Neural progenitor cell (in vitro differentiated cells): ENCODE measurements at regions not wholly inside any gene's neighbourhood (a gene's known extent, or its start where the extent isn't known, plus 50 kb on each side); places are given as distances from the start of the nearest gene placed in this dataset.
A peak's percentile ranks its signal among the peaks of the same experiment; 100 is the strongest.

Experiments
- DNase-seq: peaks from one replicate; pipeline ENCODE4 v3.0.0-alpha.2; 2016; ENCODE audit warnings: low spot score
- H2AFZ ChIP-seq: fragments of 200-600 bp; sonication (generic); replicated peaks from 2 replicates; pipeline ENCODE4 v1.6.1; 2016; ENCODE audit warnings: antibody characterized with exemption
- H3F3A ChIP-seq: fragments of 200-600 bp; sonication (generic); 2 replicates; pipeline ENCODE4 v1.6.1; 2016; ENCODE audit warnings: antibody characterized with exemption, low read depth
- H3K27ac ChIP-seq: fragments of 200-600 bp; sonication (generic); 2 replicates; pipeline ENCODE4 v1.5.1; 2016; ENCODE audit warnings: mild to moderate bottlenecking
- H3K27me3 ChIP-seq: fragments of 200-600 bp; sonication (generic); 2 replicates; pipeline ENCODE4 v1.6.1; 2016; ENCODE audit warnings: mild to moderate bottlenecking, moderate library complexity
- H3K36me3 ChIP-seq: fragments of 200-600 bp; sonication (generic); 2 replicates; pipeline ENCODE4 v1.5.1; 2016
- H3K4me1 ChIP-seq: fragments of 200-600 bp; sonication (generic); 2 replicates; pipeline ENCODE4 v1.6.1; 2016; ENCODE audit warnings: mixed run types
- H3K4me2 ChIP-seq: fragments of 200-600 bp; sonication (generic); 2 replicates; pipeline ENCODE4 v1.6.1; 2016
- H3K4me3 ChIP-seq: fragments of 200-600 bp; sonication (generic); 2 replicates; pipeline ENCODE4 v1.5.1; 2016
- H3K79me2 ChIP-seq: fragments of 200-600 bp; sonication (generic); 2 replicates; pipeline ENCODE4 v1.6.1; 2016; ENCODE audit warnings: low read depth
- H3K9ac ChIP-seq: fragments of 200-600 bp; sonication (generic); 2 replicates; pipeline ENCODE4 v1.6.1; 2016
- H3K9me3 ChIP-seq: fragments of 200-600 bp; sonication (generic); 2 replicates; pipeline ENCODE4 v1.5.1; 2016; ENCODE audit warnings: low read depth
- H4K20me1 ChIP-seq: fragments of 200-600 bp; sonication (generic); 2 replicates; pipeline ENCODE4 v1.6.1; 2016; ENCODE audit warnings: low read depth
- H3K27ac Mint-ChIP-seq: 3 replicates; pipeline ENCODE4 v1.8.0; 2021; ENCODE audit warnings: mixed read lengths
- H3K27me3 Mint-ChIP-seq: 2 replicates; pipeline ENCODE4 v1.8.0; 2022; ENCODE audit warnings: low read depth, mild to moderate bottlenecking, inconsistent platforms, moderate library complexity, mixed read lengths; ENCODE audit not compliant: insufficient read depth
- H3K36me3 Mint-ChIP-seq: 3 replicates; pipeline ENCODE4 v1.8.0; 2021; ENCODE audit warnings: mixed read lengths
- H3K4me1 Mint-ChIP-seq: 3 replicates; pipeline ENCODE4 v1.8.0; 2021; ENCODE audit warnings: mixed read lengths
- H3K4me3 Mint-ChIP-seq: 3 replicates; pipeline ENCODE4 v1.8.0; 2021; ENCODE audit warnings: mild to moderate bottlenecking, moderate library complexity, mixed read lengths
- H3K9me3 Mint-ChIP-seq: 3 replicates; pipeline ENCODE4 v1.8.0; 2020; ENCODE audit warnings: mixed read lengths
- CTCF ChIP-seq: fragments of 200-600 bp; sonication (generic); IDR thresholded peaks from 2 replicates; pipeline ENCODE4 v1.5.1; 2017; ENCODE audit warnings: antibody characterized with exemption, mild to moderate bottlenecking
- EZH2 ChIP-seq: fragments of 200-600 bp; sonication (generic); IDR thresholded peaks from 2 replicates; pipeline ENCODE4 v1.6.1; 2017; ENCODE audit warnings: antibody characterized with exemption, mild to moderate bottlenecking, moderate library complexity
- EZH2phosphoT487 ChIP-seq: fragments of 200-600 bp; sonication (generic); IDR thresholded peaks from 2 replicates; pipeline ENCODE4 v1.6.1; 2017; ENCODE audit warnings: antibody characterized with exemption

GRCh38 chr7:25809441-25809840 is 342.6 kb upstream of the NFE2L3 start:
- no peak overlapping the region for H3K27ac Mint-ChIP-seq

GRCh38 chr7:25812086-25812850 is 339.7 kb upstream of the NFE2L3 start:
- no peak overlapping the region for H3K4me3 ChIP-seq
- DNase-seq, result no peak
- TF ChIP-seq CTCF (no peak), EZH2phosphoT487 (no peak), EZH2 (no peak)
- no peaks in the 10 kb centered on the region for H3K79me2 ChIP-seq
- no peak overlapping the region for H2AFZ ChIP-seq
- H3K4me1 ChIP-seq, result peaks cover under 1% of the 10 kb centered on the region
- H3K4me3 Mint-ChIP-seq, result no peak overlapping the region
- no peaks in the 10 kb centered on the region for H3K27me3 Mint-ChIP-seq
- peaks cover 1% of the 10 kb centered on the region for H3K4me1 Mint-ChIP-seq
- no peak overlapping the region for H3K27ac Mint-ChIP-seq
- no peak overlapping the region for H3K27ac ChIP-seq
- no peaks in the 10 kb centered on the region for H3F3A ChIP-seq
- H3K9ac ChIP-seq, result no peak overlapping the region
- H3K27me3 ChIP-seq, result no peaks in the 10 kb centered on the region
- H3K36me3 Mint-ChIP-seq, result no peaks in the 10 kb centered on the region
- no peaks in the 10 kb centered on the region for H3K9me3 ChIP-seq
- H3K4me2 ChIP-seq, result no peak overlapping the region
- H3K9me3 Mint-ChIP-seq, result peaks cover 4% of the 10 kb centered on the region
- H3K36me3 ChIP-seq, result no peaks in the 10 kb centered on the region
- H4K20me1 ChIP-seq, result no peaks in the 10 kb centered on the region

More at GRCh38 chr7:25809441-25809840, 342.6 kb upstream of the NFE2L3 start:
- Mint-ChIP-seq H3K4me3 (no peak overlapping the region), H3K4me1 (peaks cover 2% of the 10 kb centered on the region), H3K36me3 (no peaks in the 10 kb centered on the region), H3K27me3 (no peaks in the 10 kb centered on the region), H3K9me3 (no peaks in the 10 kb centered on the region)
- no peak for TF ChIP-seq CTCF
- no peak for TF ChIP-seq EZH2phosphoT487
- TF ChIP-seq EZH2, result no peak
- Histone ChIP-seq H3K27ac (no peak overlapping the region), H3K4me2 (no peak overlapping the region), H3K27me3 (no peaks in the 10 kb centered on the region), H4K20me1 (no peaks in the 10 kb centered on the region), H2AFZ (peak overlapping the region; percentile 36), H3K36me3 (no peaks in the 10 kb centered on the region), H3K4me3 (no peak overlapping the region), H3K9ac (no peak overlapping the region), H3K79me2 (no peaks in the 10 kb centered on the region), H3F3A (no peaks in the 10 kb centered on the region), H3K9me3 (no peaks in the 10 kb centered on the region), H3K4me1 (peaks cover 7% of the 10 kb centered on the region)
- no peak for DNase-seq

- Histone ChIP-seq H4K20me1 (no peaks in the 10 kb centered on the region), H3K9me3 (no peaks in the 10 kb centered on the region), H3K9ac (no peak overlapping the region), H3K27ac (no peak overlapping the region), H3K36me3 (no peaks in the 10 kb centered on the region), H3K27me3 (no peaks in the 10 kb centered on the region), H3F3A (no peaks in the 10 kb centered on the region), H3K79me2 (no peaks in the 10 kb centered on the region), H3K4me3 (no peak overlapping the region), H3K4me2 (no peak overlapping the region), H3K4me1 (no peaks in the 10 kb centered on the region), H2AFZ (no peak overlapping the region)
- peaks cover 7% of the 10 kb centered on the region for H3K9me3 Mint-ChIP-seq
- no peaks in the 10 kb centered on the region for H3K27me3 Mint-ChIP-seq
- no peak overlapping the region for H3K4me3 Mint-ChIP-seq
- peaks cover 3% of the 10 kb centered on the region for H3K4me1 Mint-ChIP-seq
- no peaks in the 10 kb centered on the region for H3K36me3 Mint-ChIP-seq
- H3K27ac Mint-ChIP-seq, result no peak overlapping the region
- DNase-seq, result no peak
- TF ChIP-seq EZH2 (no peak), EZH2phosphoT487 (no peak), CTCF (no peak)
Measured at GRCh38 chr7:25813381-25813780, 338.6 kb upstream of the NFE2L3 start.
